Pulmonary artery endothelial cell (primary cell): ENCODE measurements at regions not wholly inside any gene's neighbourhood (a gene's known extent, or its start where the extent isn't known, plus 50 kb on each side); places are given as distances from the start of the nearest gene placed in this dataset.
"Not testable (repeated sequence)": the region's sequence is repeated elsewhere in the genome, so short reads cannot be mapped to it uniquely, and the experiment has no call there.

ENCODE experiments used
- DNase-seq: peaks from one replicate; pipeline ENCODE4 v3.0.0-alpha.2; 2011; ENCODE audit warnings: low read depth, low spot score

- no peak for DNase-seq
Observed at GRCh38 chr12:59405992-59406391, 189.8 kb upstream of the SLC16A7 start.

- DNase-seq: no peak
Observed at GRCh38 chr12:59404109-59404650, 191.6 kb upstream of the SLC16A7 start.

GRCh38 chr12:59403259-59403932 lies 192.4 kb upstream of the SLC16A7 start:
- DNase-seq: peak; percentile 22

- DNase-seq: no peak
Observed at GRCh38 chr12:59401862-59402261, 194.0 kb upstream of the SLC16A7 start.

GRCh38 chr12:59398164-59398563 lies 197.7 kb upstream of the SLC16A7 start:
- DNase-seq: no peak

- no peak for DNase-seq
Observed at GRCh38 chr12:59396919-59397318, 198.9 kb upstream of the SLC16A7 start.

GRCh38 chr12:59396519-59396918 lies 199.3 kb upstream of the SLC16A7 start:
- no peak for DNase-seq

GRCh38 chr12:59395310-59395709 lies 200.5 kb upstream of the SLC16A7 start:
- DNase-seq: not testable (repeated sequence)

GRCh38 chr12:59393506-59393905 lies 202.3 kb upstream of the SLC16A7 start:
- no peak for DNase-seq

GRCh38 chr12:59389968-59390576 lies 205.8 kb upstream of the SLC16A7 start:
- DNase-seq: no peak

GRCh38 chr12:59388694-59389093 lies 207.1 kb upstream of the SLC16A7 start:
- no peak for DNase-seq

- DNase-seq: no peak
Observed at GRCh38 chr12:59388176-59388575, 207.7 kb upstream of the SLC16A7 start.

GRCh38 chr12:59386236-59386635 lies 209.6 kb upstream of the SLC16A7 start:
- DNase-seq: no peak

GRCh38 chr12:59383079-59383822 lies 212.6 kb upstream of the SLC16A7 start:
- no peak for DNase-seq

- no peak for DNase-seq
Observed at GRCh38 chr12:59382282-59383078, 213.3 kb upstream of the SLC16A7 start.

GRCh38 chr12:59381106-59381505 lies 214.7 kb upstream of the SLC16A7 start:
- DNase-seq: no peak

GRCh38 chr12:59375633-59376032 lies 220.2 kb upstream of the SLC16A7 start:
- DNase-seq: no peak

GRCh38 chr12:59374783-59375182 lies 221.0 kb upstream of the SLC16A7 start:
- DNase-seq: no peak

- no peak for DNase-seq
Observed at GRCh38 chr12:59372956-59373355, 222.9 kb upstream of the SLC16A7 start.

- no peak for DNase-seq
Observed at GRCh38 chr12:59370933-59371332, 224.9 kb upstream of the SLC16A7 start.

- no peak for DNase-seq
Observed at GRCh38 chr12:59365133-59365532, 230.7 kb upstream of the SLC16A7 start.

GRCh38 chr12:59357811-59358210 lies 238.0 kb upstream of the SLC16A7 start:
- no peak for DNase-seq
